Calu3 (cell line): ENCODE measurements at regions not wholly inside any gene's neighbourhood (a gene's known extent, or its start where the extent isn't known, plus 50 kb on each side); places are given as distances from the start of the nearest gene placed in this dataset.

Source experiments
- BruUV-seq: library from RNA; stranded (reverse); fragments of 400-500 nt; replicated peaks from 2 replicates; lab custom pipeline; 2021; lab: Mats Ljungman, UMichigan
- CTCF ChIA-PET: fragments of 300-600 bp; sonication (Branson Sonifier 250); formaldehyde crosslinking; loops from one replicate; lab custom pipeline; 2022; ENCODE audit warnings: antibody characterized with exemption; lab: Charles Lee
- DNase-seq: peaks from one replicate; pipeline ENCODE4 v3.0.0; 2022
- H3K27ac Mint-ChIP-seq: one replicate; pipeline ENCODE4 v1.8.0; 2022; ENCODE audit warnings: mixed read lengths; ENCODE audit not compliant: unreplicated experiment
- H3K27me3 Mint-ChIP-seq: one replicate; pipeline ENCODE4 v1.8.0; 2022; ENCODE audit warnings: mixed read lengths; ENCODE audit not compliant: unreplicated experiment
- H3K36me3 Mint-ChIP-seq: one replicate; pipeline ENCODE4 v1.8.0; 2022; ENCODE audit warnings: mild to moderate bottlenecking, moderate library complexity, mixed read lengths; ENCODE audit not compliant: insufficient read depth, unreplicated experiment
- H3K4me1 Mint-ChIP-seq: one replicate; pipeline ENCODE4 v1.8.0; 2022; ENCODE audit warnings: mild to moderate bottlenecking, low read depth, mixed read lengths; ENCODE audit not compliant: unreplicated experiment
- H3K4me3 Mint-ChIP-seq: one replicate; pipeline ENCODE4 v1.8.0; 2022; ENCODE audit warnings: mild to moderate bottlenecking, low read depth, moderate library complexity, mixed read lengths; ENCODE audit not compliant: unreplicated experiment
- H3K9me3 Mint-ChIP-seq: one replicate; pipeline ENCODE4 v1.8.0; 2022; ENCODE audit warnings: low read depth, mixed read lengths; ENCODE audit not compliant: unreplicated experiment
- intact Hi-C: fragments of 100-400 bp; cut with micrococcal nuclease; formaldehyde crosslinking; loops from one replicate; pipeline ENCODE4 v1.10.0; 2022; ENCODE audit not compliant: unreplicated experiment
- TF ChIP-seq, protein P1 (sequence below): fragments of 200-600 bp; IDR thresholded peaks from one replicate; pipeline ENCODE4 v1.8.0; 2022; ENCODE audit warnings: antibody characterized with exemption; ENCODE audit not compliant: unreplicated experiment

DNA sequence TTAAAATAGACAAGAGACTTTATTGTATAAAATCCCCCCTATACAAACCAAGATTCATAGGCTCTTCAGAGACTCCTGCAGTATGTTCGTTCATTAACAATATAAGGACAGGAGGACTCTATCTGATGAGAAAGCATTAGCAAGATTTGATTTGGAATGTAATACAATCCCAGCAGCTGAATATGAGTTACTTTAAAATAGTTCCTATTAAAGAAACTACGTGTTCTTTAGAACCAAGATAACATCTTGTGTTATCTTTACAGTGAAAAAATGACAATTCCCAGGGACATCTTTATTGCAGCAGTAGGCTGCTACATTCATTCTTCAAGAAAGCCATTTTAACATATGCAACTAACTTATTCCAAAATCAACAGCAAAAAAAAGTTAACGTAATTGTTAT is 1360.1 kb upstream of the GJE1 start:
- no peak overlapping the region for H3K4me3 Mint-ChIP-seq
- intact Hi-C loops, result loop anchor here (10.0 kb wide), 1 partner anchor 142 kb away; no protein-coding TSS in a partner anchor
- H3K27me3 Mint-ChIP-seq, result no peaks in the 10 kb centered on the region
- no peak for DNase-seq
- H3K36me3 Mint-ChIP-seq, result no peaks in the 10 kb centered on the region
- no TSS peak for BruUV-seq
- H3K9me3 Mint-ChIP-seq, result peaks cover 10% of the 10 kb centered on the region
- H3K4me1 Mint-ChIP-seq, result peaks cover 18% of the 10 kb centered on the region
- TF ChIP-seq, protein P1, sequence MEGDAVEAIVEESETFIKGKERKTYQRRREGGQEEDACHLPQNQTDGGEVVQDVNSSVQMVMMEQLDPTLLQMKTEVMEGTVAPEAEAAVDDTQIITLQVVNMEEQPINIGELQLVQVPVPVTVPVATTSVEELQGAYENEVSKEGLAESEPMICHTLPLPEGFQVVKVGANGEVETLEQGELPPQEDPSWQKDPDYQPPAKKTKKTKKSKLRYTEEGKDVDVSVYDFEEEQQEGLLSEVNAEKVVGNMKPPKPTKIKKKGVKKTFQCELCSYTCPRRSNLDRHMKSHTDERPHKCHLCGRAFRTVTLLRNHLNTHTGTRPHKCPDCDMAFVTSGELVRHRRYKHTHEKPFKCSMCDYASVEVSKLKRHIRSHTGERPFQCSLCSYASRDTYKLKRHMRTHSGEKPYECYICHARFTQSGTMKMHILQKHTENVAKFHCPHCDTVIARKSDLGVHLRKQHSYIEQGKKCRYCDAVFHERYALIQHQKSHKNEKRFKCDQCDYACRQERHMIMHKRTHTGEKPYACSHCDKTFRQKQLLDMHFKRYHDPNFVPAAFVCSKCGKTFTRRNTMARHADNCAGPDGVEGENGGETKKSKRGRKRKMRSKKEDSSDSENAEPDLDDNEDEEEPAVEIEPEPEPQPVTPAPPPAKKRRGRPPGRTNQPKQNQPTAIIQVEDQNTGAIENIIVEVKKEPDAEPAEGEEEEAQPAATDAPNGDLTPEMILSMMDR, result no peak
- CTCF ChIA-PET, result no interaction called here
- no peak overlapping the region for H3K27ac Mint-ChIP-seq

GRCh38 chr6:140768133-140768532 is 1364.6 kb upstream of the GJE1 start:
- Mint-ChIP-seq H3K9me3 (peaks cover 10% of the 10 kb centered on the region), H3K4me1 (no peaks in the 10 kb centered on the region), H3K36me3 (no peaks in the 10 kb centered on the region), H3K27me3 (no peaks in the 10 kb centered on the region), H3K4me3 (no peak overlapping the region), H3K27ac (no peak overlapping the region)
- CTCF ChIA-PET, result no interaction called here
- TF ChIP-seq, protein P1, result no peak
- DNase-seq, result no peak
- no TSS peak for BruUV-seq
- intact Hi-C loops, result no loop called here

- no peaks in the 10 kb centered on the region for H3K27me3 Mint-ChIP-seq
- no peaks in the 10 kb centered on the region for H3K36me3 Mint-ChIP-seq
- intact Hi-C loops, result no loop called here
- no TSS peak for BruUV-seq
- no peak for DNase-seq
- TF ChIP-seq, protein P1, result no peak
- H3K4me3 Mint-ChIP-seq, result no peak overlapping the region
- no peaks in the 10 kb centered on the region for H3K4me1 Mint-ChIP-seq
- CTCF ChIA-PET, result no interaction called here
- no peak overlapping the region for H3K27ac Mint-ChIP-seq
- H3K9me3 Mint-ChIP-seq, result peaks cover 10% of the 10 kb centered on the region
Measured at GRCh38 chr6:140766999-140767398, 1365.7 kb upstream of the GJE1 start.

GRCh38 chr6:140758169-140758877 is 1374.4 kb upstream of the GJE1 start:
- no peak overlapping the region for H3K4me3 Mint-ChIP-seq
- peak overlapping the region; percentile 58 for H3K27ac Mint-ChIP-seq
- intact Hi-C loops, result no loop called here
- BruUV-seq, result no TSS peak
- no peak for DNase-seq
- CTCF ChIA-PET, result no interaction called here
- H3K4me1 Mint-ChIP-seq, result peaks cover 10% of the 10 kb centered on the region
- TF ChIP-seq, protein P1, result no peak
- H3K9me3 Mint-ChIP-seq, result no peaks in the 10 kb centered on the region
- no peaks in the 10 kb centered on the region for H3K36me3 Mint-ChIP-seq
- no peaks in the 10 kb centered on the region for H3K27me3 Mint-ChIP-seq
